IMR-90 (cell line): ENCODE measurements at regions not wholly inside any gene's neighbourhood (a gene's known extent, or its start where the extent isn't known, plus 50 kb on each side); places are given as distances from the start of the nearest gene placed in this dataset.

Source experiments
- CTCF ChIP-seq: conservative IDR thresholded peaks from 2 replicates; pipeline ENCODE4 v1.5.1; 2012; ENCODE audit warnings: mild to moderate bottlenecking, low read depth, low read length, improper control_type of control experiment

GRCh38 chr5:54725391-54726280 is 208.1 kb downstream of the SNX18 start (continued):
- TF ChIP-seq CTCF = no peak
